Smooth muscle cell (in vitro differentiated cells): ENCODE measurements at regions not wholly inside any gene's neighbourhood (a gene's known extent, or its start where the extent isn't known, plus 50 kb on each side); places are given as distances from the start of the nearest gene placed in this dataset.
"Not testable (repeated sequence)": the region's sequence is repeated elsewhere in the genome, so short reads cannot be mapped to it uniquely, and the experiment has no call there.

Source experiments
- DNase-seq: peaks from one replicate; lab custom pipeline; 2025; ENCODE audit not compliant: unreplicated experiment; lab: John Stamatoyannopoulos, UW
- H2AFZ ChIP-seq: fragments of 200-600 bp; sonication (generic); 2 replicates; pipeline ENCODE4 v1.6.0; 2016; ENCODE audit warnings: antibody characterized with exemption, low read depth, mild to moderate bottlenecking
- H3F3A ChIP-seq: fragments of 200-600 bp; sonication (generic); 2 replicates; pipeline ENCODE4 v1.6.0; 2017; ENCODE audit warnings: antibody characterized with exemption, low read depth
- H3K27ac ChIP-seq: fragments of 200-600 bp; sonication (generic); 2 replicates; pipeline ENCODE4 v1.5.1; 2016; ENCODE audit warnings: low read depth, mild to moderate bottlenecking
- H3K27me3 ChIP-seq: fragments of 200-600 bp; sonication (generic); 2 replicates; pipeline ENCODE4 v1.6.1; 2016; ENCODE audit warnings: low read depth, mild to moderate bottlenecking
- H3K36me3 ChIP-seq: fragments of 200-600 bp; sonication (generic); 2 replicates; pipeline ENCODE4 v1.5.1; 2016; ENCODE audit warnings: low read depth
- H3K4me1 ChIP-seq: fragments of 200-600 bp; sonication (generic); 2 replicates; pipeline ENCODE4 v1.5.1; 2016; ENCODE audit warnings: low read depth
- H3K4me2 ChIP-seq: fragments of 200-600 bp; sonication (generic); 2 replicates; pipeline ENCODE4 v1.6.0; 2016; ENCODE audit warnings: mild to moderate bottlenecking
- H3K4me3 ChIP-seq: fragments of 200-600 bp; sonication (generic); 2 replicates; pipeline ENCODE4 v1.5.1; 2016; ENCODE audit warnings: mild to moderate bottlenecking
- H3K79me2 ChIP-seq: fragments of 200-600 bp; sonication (generic); 2 replicates; pipeline ENCODE4 v1.6.0; 2016; ENCODE audit warnings: low read depth, mild to moderate bottlenecking
- H3K9ac ChIP-seq: fragments of 200-600 bp; sonication (generic); 2 replicates; pipeline ENCODE4 v1.6.0; 2016; ENCODE audit warnings: low read depth
- H3K9me3 ChIP-seq: fragments of 200-600 bp; sonication (generic); replicated peaks from 2 replicates; pipeline ENCODE4 v1.5.1; 2016; ENCODE audit warnings: low read depth
- H4K20me1 ChIP-seq: fragments of 200-600 bp; sonication (generic); 2 replicates; pipeline ENCODE4 v1.6.0; 2016; ENCODE audit warnings: low read depth
- whole genome bisulfite sequencing: methylation state at CpG from one replicate; pipeline ENCODE4 v1.1.7; 2016; ENCODE audit warnings: low lambda C conversion rate; 5-methylcytosine and 5-hydroxymethylcytosine counted together
- TF ChIP-seq, protein P1 (sequence below): fragments of 200-600 bp; sonication (generic); IDR thresholded peaks from 2 replicates; pipeline ENCODE4 v1.5.1; 2017; ENCODE audit warnings: borderline replicate concordance, mild to moderate bottlenecking, antibody characterized with exemption; ENCODE audit not compliant: insufficient read depth, poor library complexity, severe bottlenecking

DNA sequence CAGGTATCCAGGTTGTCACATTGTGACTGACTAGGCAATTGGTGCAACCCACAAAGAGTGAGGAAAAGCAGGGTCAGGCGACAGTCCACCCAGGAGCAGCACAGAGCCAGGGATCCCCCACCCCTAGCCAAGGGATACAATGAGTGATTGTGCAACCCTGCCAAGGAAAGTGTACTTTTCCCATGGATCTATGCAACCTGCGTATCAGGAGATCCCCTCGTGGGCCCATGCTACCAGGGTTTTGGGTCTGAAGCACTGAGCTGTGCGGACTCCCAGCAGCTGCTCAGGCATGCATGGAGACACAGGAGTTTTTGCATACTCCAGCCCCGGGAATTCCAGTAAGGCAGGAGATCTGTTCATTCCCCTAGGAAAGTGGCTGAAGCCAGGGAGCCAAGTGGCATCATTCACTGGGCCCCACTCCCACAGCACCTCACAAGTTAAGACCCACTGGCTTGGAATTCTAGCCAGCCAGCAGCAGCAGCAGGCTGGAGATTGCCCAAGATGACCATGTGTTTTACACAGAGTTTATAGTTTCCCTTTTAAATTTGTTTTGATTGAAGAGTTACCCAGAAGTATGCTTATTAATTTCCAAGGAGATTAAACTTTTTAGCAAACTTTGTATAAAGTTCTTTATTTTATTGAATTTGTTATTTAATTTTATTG is 136.0 kb downstream of the LTN1 start:
- Histone ChIP-seq H3K9ac (no peak overlapping the region), H3K27me3 (no peaks in the 10 kb centered on the region), H3K4me1 (no peaks in the 10 kb centered on the region), H3K36me3 (no peaks in the 10 kb centered on the region), H3K9me3 (no peaks in the 10 kb centered on the region), H3K27ac (no peak overlapping the region), H3K79me2 (no peaks in the 10 kb centered on the region), H4K20me1 (no peaks in the 10 kb centered on the region), H3K4me2 (no peak overlapping the region), H3F3A (no peaks in the 10 kb centered on the region), H2AFZ (no peak overlapping the region), H3K4me3 (no peak overlapping the region)
- WGBS = 83% methylated on average over 5 of the region's 5 CpGs
- DNase-seq = no peak
- TF ChIP-seq, protein P1, sequence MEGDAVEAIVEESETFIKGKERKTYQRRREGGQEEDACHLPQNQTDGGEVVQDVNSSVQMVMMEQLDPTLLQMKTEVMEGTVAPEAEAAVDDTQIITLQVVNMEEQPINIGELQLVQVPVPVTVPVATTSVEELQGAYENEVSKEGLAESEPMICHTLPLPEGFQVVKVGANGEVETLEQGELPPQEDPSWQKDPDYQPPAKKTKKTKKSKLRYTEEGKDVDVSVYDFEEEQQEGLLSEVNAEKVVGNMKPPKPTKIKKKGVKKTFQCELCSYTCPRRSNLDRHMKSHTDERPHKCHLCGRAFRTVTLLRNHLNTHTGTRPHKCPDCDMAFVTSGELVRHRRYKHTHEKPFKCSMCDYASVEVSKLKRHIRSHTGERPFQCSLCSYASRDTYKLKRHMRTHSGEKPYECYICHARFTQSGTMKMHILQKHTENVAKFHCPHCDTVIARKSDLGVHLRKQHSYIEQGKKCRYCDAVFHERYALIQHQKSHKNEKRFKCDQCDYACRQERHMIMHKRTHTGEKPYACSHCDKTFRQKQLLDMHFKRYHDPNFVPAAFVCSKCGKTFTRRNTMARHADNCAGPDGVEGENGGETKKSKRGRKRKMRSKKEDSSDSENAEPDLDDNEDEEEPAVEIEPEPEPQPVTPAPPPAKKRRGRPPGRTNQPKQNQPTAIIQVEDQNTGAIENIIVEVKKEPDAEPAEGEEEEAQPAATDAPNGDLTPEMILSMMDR = no peak

DNA sequence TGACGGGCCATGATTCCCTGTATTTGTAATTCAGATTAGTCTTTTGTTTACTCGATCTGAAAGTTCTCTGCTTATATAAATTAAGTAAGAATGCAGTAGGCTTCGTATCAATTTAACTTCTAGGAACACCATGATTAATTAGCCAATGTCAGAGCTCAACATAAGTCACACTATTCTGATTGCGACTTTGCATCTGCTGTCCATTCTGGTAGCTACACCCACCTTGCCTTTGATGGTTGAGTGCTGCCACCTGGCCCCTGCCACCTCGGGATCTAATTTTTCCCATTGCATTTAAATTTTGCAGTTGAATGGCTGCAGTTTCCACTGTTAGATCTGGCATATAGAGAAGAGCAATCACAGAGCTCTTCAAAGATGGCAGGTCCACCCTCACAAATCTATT is 140.0 kb downstream of the LTN1 start:
- no peaks in the 10 kb centered on the region for H3K27me3 ChIP-seq
- H3K4me3 ChIP-seq = no peak overlapping the region
- no peak for DNase-seq
- H3K27ac ChIP-seq = no peak overlapping the region
- H3K4me1 ChIP-seq = no peaks in the 10 kb centered on the region
- no peaks in the 10 kb centered on the region for H3K36me3 ChIP-seq
- no peaks in the 10 kb centered on the region for H3K9me3 ChIP-seq
- 84% methylated on average over 5 of the region's 5 CpGs for WGBS
- H3F3A ChIP-seq = no peaks in the 10 kb centered on the region
- TF ChIP-seq, protein P1 = no peak
- H3K79me2 ChIP-seq = no peaks in the 10 kb centered on the region
- H3K4me2 ChIP-seq = no peak overlapping the region
- no peak overlapping the region for H3K9ac ChIP-seq
- no peak overlapping the region for H2AFZ ChIP-seq
- H4K20me1 ChIP-seq = no peaks in the 10 kb centered on the region

- no peaks in the 10 kb centered on the region for H3K36me3 ChIP-seq
- no peak for DNase-seq
- H2AFZ ChIP-seq = no peak overlapping the region
- 100% methylated on average over 1 of the region's 1 CpG for WGBS
- TF ChIP-seq, protein P1 = no peak
- H3K9me3 ChIP-seq = no peaks in the 10 kb centered on the region
- H3K4me1 ChIP-seq = no peaks in the 10 kb centered on the region
- no peaks in the 10 kb centered on the region for H3K27me3 ChIP-seq
- H4K20me1 ChIP-seq = no peaks in the 10 kb centered on the region
- H3F3A ChIP-seq = no peaks in the 10 kb centered on the region
- no peak overlapping the region for H3K27ac ChIP-seq
- no peak overlapping the region for H3K4me3 ChIP-seq
- H3K79me2 ChIP-seq = no peaks in the 10 kb centered on the region
- H3K9ac ChIP-seq = no peak overlapping the region
- H3K4me2 ChIP-seq = no peak overlapping the region
Observed at GRCh38 chr21:28851645-28852044, 141.0 kb downstream of the LTN1 start.

GRCh38 chr21:28839237-28839636 is 153.4 kb downstream of the LTN1 start:
- H3K4me3 ChIP-seq, H3K27ac ChIP-seq, H3K9ac ChIP-seq, H3K4me2 ChIP-seq, H2AFZ ChIP-seq, H4K20me1 ChIP-seq, H3K9me3 ChIP-seq, H3F3A ChIP-seq, H3K79me2 ChIP-seq, H3K27me3 ChIP-seq, H3K36me3 ChIP-seq, H3K4me1 ChIP-seq, DNase-seq: not testable (repeated sequence)
- 94% methylated on average over 1 of the region's 1 CpG for whole genome bisulfite sequencing

GRCh38 chr21:28837426-28837825 is 155.3 kb downstream of the LTN1 start:
- H3K27me3 ChIP-seq, H3K79me2 ChIP-seq, H3K9ac ChIP-seq, H3F3A ChIP-seq, H3K4me2 ChIP-seq, H2AFZ ChIP-seq, H3K27ac ChIP-seq, H3K36me3 ChIP-seq, DNase-seq, H3K4me1 ChIP-seq, H3K9me3 ChIP-seq, H4K20me1 ChIP-seq, H3K4me3 ChIP-seq: not testable (repeated sequence)
- WGBS = 97% methylated on average over 1 of the region's 1 CpG

DNA sequence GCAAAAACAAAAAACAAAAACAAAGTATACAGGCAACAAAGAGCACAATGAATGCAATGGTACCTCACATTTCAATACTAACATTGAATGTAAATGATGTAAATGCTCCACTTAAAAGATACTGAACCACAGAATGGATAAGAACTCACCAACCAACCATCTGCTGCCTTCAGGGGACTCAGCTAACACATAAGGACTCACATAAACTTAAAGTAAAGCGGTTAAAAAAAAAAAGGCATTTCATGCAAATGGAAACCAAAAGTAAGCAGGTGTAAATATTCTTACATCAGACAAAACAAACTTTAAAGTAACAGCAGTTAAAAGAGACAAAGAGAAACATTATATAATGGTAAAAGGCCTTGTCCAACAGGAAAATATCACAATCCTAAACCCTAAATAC is 156.1 kb downstream of the LTN1 start:
- H4K20me1 ChIP-seq, DNase-seq, H3K36me3 ChIP-seq, H2AFZ ChIP-seq, H3K79me2 ChIP-seq, H3K27ac ChIP-seq, H3K4me2 ChIP-seq, H3K9me3 ChIP-seq, H3K27me3 ChIP-seq, H3K4me3 ChIP-seq, H3F3A ChIP-seq, H3K9ac ChIP-seq, H3K4me1 ChIP-seq: not testable (repeated sequence)
- 90% methylated on average over 1 of the region's 1 CpG for WGBS
